HG03342 (cell line): ENCODE measurements at regions not wholly inside any gene's neighbourhood (a gene's known extent, or its start where the extent isn't known, plus 50 kb on each side); places are given as distances from the start of the nearest gene placed in this dataset.
"Not testable (repeated sequence)": the region's sequence is repeated elsewhere in the genome, so short reads cannot be mapped to it uniquely, and the experiment has no call there.

Experiments
- ATAC-seq: cut with Tn5 transposase; IDR thresholded peaks from one replicate; pipeline ENCODE4 v1.9.1; 2021; ENCODE audit warnings: mild to moderate bottlenecking, moderate library complexity; ENCODE audit not compliant: unreplicated experiment

GRCh38 chr7:101707587-101707986 is 78.5 kb upstream of the MYL10 start:
- ATAC-seq: no peak

GRCh38 chr7:101708223-101708622 is 79.1 kb upstream of the MYL10 start:
- ATAC-seq: no peak

DNA sequence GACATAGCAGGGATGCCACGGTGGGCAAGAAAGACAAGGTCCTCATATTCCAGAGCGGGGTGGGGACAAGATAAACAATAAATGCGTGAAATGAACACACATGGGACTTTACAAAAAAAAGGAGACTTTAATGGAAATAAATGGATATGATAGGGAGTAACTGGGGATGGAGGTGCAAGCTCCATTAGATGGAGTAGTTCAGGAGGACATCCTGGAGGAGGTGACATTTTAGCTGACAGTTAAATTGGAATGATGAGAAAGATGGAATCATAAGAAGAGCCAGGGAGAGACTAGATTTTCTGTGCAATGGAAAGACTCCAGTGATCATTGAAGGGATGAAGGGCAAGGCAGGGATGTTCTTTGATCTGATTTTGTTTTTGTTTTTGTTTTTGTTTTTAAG is 83.6 kb upstream of the MYL10 start:
- ATAC-seq: no peak

DNA sequence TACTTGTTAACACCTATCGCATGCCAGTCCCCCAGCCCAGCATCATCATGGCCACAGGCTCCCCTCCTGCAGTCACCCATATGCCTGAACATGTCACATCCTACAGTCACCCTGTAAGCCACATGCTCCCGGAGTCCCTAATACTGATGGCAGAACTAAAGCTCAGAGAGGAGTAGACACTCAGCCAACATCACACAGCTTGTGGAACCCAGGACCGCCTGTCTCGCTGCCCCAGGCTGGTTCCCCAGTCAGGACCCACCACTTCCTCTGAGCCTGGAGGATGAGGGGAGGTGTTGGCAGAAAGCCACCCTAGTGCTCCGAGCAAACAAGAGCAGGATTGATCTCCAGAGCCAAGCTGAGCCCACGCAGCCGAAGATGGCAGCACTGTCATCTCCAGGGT is 85.0 kb upstream of the MYL10 start:
- ATAC-seq: no peak

- no peak for ATAC-seq
These were observed 88.7 kb upstream of the MYL10 start for GRCh38 chr7:101717628-101718357.

DNA sequence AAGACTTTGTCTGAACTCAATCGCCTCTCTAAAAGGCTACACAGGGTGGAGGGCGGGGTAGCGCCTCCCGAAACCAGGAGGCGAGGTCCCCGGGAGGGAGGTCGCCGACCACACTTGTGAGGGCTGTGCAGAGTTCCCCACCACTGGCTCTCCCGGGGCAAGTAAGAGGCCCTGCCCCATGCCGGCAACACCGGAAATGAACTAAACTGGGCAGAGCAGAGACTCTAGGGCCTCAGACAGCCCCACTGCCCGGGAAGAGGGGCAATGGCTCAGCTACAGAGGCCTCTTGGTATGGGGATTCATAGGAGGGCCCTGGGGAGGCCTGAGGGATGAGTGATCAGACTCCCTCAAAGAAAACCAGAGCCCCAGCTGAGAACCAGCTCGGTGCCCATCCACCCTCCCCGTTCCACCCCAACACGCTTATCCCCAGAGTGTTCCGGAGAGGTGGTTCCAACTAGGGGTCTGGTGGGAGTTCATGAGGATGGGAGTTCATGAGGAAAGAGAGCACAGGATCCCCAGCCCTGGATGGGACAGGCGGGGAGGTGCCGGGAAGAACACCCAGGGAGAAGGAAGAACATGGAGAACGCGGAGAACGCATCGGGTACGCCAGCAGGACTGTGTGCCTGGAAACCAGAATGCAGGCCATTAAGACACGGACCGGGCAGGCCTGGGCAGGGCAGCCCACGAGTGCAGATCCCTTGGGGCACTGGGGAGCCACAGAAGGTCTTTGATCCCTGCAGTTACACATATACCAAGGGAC is 89.4 kb upstream of the MYL10 start:
- ATAC-seq: no peak

GRCh38 chr7:101719123-101719470 is 90.0 kb upstream of the MYL10 start:
- no peak for ATAC-seq

DNA sequence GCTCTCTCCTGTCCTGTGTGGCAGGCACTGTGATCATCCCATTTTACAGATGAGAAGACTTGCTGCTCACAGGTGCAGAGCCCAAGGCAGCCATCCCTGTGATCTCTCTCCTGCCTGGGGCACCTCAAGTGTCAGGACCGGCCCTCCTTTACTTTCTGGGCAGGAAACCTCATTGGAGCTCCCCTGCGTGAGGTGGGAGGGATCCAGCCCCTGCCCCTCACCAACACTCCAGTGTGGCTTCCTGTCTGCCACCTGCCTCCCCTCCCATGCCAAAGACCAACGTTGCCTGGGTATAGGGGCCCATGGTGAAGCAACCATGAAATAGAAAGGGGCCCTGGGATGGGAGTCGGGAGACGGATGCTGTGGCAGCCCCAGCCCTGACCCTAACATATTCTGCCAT is 91.2 kb upstream of the MYL10 start:
- ATAC-seq: no peak

DNA sequence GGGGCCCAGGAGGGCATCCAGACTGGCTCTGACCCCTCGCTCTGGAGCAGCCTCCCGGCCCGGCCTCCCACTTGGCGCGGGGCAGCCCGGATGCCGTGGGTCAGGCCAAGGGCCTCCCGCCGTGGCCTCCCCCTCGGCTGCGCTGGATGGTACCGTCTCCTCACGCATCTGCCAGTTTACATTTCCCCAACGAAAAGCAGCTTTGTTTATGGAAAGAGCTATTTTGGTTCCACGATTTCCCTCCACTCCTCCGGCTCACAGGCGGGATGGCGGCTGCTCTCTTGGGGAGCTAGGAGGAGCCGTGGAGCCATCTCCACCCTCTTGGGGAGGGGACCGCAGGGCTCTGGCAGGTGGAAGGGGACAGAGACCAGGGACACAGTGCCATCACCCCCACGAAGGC is 93.2 kb upstream of the MYL10 start:
- ATAC-seq: no peak

DNA sequence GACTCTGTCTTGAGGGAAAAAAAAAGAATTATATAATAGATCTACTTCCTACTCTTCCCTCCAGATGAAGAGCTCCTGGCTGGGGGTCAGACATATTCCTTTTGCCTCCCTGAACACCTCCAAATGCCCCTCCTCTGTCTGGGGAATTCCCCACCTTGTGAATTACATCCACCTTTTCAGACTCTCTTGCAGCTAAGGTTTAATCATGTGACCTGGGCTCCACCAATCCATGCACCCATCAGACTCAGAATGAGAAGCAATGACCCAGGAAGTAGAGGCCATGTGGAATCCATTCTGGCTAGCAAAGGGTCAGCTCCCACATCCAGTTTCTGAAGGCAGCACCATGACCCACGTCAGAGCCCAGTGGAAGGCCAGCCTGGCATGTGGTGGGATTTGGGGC is 93.6 kb upstream of the CUX1 start:
- ATAC-seq: no peak

GRCh38 chr7:101724957-101725356 is 92.5 kb upstream of the CUX1 start:
- no peak for ATAC-seq

DNA sequence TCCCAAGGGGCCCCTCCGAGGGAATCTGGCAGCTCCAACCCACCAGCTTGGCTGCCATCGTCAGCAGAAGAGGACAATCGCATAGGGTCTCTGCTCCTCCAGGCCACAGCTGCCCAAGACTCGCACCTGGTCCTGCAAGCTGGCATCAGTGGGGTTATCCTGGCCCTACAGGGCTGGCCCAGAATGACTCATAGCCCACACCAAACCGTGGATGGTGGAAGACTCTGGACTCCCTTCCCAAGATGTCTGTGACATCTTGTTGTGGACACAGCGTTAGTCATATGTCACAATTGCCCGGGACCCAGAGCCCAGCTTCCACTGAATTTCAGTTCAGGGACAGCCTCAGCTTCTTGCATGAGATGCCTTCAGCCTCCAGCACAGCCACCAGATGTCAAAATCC is 91.5 kb upstream of the CUX1 start:
- ATAC-seq: no peak

DNA sequence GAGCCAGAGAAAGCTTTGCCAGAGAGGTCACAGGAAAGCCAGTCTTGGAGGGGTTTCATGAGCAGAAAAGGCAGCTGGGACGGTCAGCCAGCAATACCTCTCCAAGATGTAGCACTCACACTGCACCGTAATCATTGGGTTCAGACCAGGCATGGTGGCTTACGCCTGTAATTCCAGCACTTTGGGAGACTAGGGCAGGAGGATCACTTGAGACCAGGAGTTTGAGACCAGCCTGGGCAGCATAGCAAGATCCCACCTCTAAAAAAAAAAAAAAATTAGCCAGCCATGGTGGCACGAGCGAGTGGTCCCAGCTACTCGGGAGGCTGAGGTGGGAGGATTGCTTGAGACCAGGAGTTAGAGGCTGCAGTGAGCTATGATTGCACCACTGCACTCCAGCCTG is 90.2 kb upstream of the CUX1 start:
- ATAC-seq: no peak

- ATAC-seq: no peak
These were observed 89.3 kb upstream of the CUX1 start for GRCh38 chr7:101728128-101728527.

DNA sequence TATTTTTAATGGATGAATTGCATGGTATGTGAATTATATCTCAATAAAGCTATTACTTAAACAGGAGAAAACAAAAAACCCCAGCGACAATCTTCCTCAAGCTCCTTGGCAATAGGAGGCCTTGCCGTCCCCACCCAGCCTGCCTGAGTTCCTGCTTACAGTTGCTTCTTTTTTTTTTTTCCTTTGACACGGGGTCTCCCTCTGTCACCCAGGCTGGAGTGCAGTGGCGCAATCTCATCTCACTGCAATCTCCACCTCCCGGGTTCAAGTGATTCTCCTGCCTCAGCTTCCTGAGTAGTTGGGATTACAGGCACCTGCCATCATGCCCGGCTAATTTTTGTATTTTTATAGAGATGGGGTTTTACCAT is 88.6 kb upstream of the CUX1 start:
- not testable (repeated sequence) for ATAC-seq

DNA sequence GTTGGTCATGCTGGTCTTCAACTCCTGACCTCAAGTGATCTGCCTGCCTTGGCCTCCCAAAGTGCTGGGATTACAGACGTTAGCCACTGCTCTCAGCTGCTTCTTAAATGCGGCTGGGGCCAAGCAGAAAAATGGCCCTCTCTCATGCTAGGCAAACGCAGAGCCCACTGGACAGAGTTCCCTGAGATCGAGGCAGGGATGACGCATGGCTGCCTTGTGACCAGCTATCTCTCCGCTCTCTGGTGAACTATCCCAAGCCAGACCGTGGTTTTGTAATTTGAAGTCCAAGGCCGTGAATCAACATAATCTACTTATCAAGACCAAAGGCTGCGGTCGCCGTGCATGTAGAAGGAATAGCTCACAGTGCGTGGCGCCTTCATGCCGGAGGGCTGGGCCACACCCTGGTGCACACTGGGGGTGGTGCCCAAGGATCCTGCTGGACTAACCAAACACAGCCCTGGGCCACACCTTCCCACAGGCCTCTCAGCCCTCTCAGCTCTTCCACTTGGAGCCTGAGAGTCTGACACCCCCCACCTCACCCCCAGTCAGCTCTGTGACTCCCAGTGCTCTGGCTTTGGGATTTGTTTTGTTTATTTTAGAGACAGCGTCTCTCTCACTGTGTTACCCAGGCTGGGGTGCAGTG is 88.1 kb upstream of the CUX1 start:
- ATAC-seq: no peak

DNA sequence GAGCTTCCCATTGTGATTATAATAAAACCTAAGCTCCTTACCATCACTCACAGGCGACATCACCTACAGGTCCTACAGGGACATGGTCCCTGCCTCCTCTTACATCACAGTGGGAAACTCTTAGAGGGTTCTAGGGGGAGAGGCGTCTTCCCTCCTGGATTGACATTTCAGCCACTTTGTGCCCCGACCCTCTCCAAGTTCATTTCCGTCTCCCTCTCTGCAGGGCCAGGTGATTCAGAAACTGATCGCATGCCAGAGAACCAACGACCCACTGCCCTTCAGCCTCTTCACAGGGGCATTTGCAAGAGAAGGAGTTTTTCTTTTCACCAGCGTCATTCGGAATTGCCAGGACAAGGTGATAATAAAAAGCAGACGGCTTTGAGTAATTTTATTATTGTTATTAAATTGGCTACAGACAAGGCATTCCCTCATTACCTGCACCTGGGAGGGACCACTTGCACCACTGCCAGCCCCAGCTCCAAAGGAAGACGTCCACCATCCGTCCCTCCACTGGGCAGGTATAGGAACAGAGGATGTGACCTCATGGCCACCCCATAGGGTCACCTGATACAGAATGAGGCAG is 85.8 kb upstream of the CUX1 start:
- ATAC-seq: no peak

DNA sequence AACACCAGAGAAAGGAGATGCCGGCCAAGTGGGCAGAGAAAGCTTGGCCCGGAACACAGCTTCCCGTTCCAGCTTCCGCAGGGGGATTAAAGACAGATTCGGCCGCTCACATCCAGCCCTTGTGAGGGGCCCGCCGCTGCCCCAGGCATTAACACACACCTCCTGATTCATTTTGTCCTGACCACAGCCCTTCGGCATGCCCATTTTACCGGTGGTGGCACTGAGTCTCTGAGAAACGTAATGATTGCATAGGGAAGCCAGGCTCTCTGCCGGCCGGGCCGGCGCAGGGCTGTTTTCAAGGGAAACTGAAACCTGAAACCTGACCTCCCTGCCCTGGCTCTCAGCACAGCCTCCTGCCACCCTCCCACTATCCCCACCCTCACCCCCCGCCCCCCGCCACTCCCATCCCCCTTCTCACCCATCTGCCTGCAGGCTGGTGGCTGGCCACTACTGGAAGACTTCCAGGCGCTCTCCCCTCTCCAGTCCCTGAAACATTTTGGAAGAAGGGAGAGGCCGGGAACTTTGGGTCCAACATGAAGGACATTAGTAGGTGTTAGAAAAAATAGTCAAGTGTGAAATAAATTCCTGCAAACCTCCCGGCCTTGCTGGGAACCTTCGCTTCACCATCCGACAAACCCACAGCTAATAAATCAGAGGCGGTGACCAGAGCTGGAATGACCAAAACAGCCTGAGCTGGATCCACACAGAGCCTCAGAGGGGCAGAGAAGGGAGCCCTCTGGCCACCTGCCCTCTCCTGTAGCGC is 83.5 kb upstream of the CUX1 start:
- ATAC-seq: no peak

DNA sequence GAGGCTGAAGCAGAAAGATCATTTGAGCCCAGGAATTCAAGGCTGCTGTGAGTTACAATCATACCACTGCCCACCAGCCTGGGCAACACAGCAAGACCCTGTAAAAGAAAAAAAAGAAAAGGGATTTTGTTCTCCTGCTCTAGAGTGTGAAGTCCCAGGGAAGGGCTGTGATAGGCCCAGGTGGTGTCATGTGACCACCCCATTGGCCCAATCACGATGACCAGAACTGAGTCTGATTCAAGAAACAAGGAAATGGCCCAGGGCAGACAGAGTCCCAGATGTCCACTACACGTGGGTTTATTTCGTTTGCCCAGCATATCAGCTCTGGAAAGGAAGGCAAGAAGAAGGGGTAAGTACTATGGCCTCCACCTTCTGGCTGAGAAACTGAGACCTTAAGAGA is 81.3 kb upstream of the CUX1 start:
- ATAC-seq: no peak

DNA sequence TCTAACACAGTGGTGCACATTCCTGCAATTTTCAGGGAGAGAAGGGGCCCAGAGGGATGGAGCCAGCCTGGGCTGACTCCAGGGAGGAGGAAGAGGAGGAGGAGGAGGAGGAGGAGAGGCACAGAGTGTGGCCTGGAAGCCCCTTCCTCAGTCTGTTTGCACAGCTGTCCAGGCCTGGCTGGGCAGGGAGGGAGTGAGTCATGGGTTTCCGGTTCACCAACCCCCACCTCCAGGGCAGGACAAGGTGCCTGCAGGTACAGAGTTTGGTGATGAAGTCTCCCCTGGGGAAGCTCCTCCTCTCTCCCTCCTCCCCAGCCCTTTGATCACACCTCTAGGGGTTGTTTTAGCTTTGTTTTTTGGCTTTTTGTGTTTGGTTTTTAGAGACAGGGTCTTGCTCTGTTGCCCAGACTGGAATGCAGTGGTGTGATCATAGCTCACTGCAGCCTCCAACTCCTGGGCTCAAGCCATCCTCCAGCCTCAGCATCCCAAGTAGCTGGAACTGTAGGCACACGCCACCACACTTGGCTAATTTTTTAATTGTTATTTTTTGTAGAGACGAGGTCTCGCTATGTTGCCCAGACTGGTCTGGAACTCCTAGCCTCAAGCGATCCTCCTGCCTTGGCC is 77.5 kb upstream of the CUX1 start:
- ATAC-seq: no peak
